Loucy (cell line): ENCODE measurements at regions not wholly inside any gene's neighbourhood (a gene's known extent, or its start where the extent isn't known, plus 50 kb on each side); places are given as distances from the start of the nearest gene placed in this dataset.
"Not testable (repeated sequence)": the region's sequence is repeated elsewhere in the genome, so short reads cannot be mapped to it uniquely, and the experiment has no call there.

Experiments used
- CTCF ChIP-seq: fragments of 200-600 bp; sonication (generic); conservative IDR thresholded peaks from 2 replicates; pipeline ENCODE4 v1.5.1; 2014; ENCODE audit warnings: mild to moderate bottlenecking, antibody characterized with exemption, low read length
- EZH2phosphoT487 ChIP-seq: fragments of 200-600 bp; IDR thresholded peaks from 2 replicates; pipeline ENCODE4 v1.6.1; 2018; ENCODE audit warnings: antibody characterized with exemption, mild to moderate bottlenecking, moderate library complexity, borderline replicate concordance

GRCh38 chr1:243061965-243062364 lies 193.1 kb downstream of the CEP170 start:
- TF ChIP-seq CTCF, EZH2phosphoT487: not testable (repeated sequence)
